ENCODE measurements at regions not wholly inside any gene's neighbourhood (a gene's known extent, or its start where the extent isn't known, plus 50 kb on each side); places are given as distances from the start of the nearest gene placed in this dataset.

DNA sequence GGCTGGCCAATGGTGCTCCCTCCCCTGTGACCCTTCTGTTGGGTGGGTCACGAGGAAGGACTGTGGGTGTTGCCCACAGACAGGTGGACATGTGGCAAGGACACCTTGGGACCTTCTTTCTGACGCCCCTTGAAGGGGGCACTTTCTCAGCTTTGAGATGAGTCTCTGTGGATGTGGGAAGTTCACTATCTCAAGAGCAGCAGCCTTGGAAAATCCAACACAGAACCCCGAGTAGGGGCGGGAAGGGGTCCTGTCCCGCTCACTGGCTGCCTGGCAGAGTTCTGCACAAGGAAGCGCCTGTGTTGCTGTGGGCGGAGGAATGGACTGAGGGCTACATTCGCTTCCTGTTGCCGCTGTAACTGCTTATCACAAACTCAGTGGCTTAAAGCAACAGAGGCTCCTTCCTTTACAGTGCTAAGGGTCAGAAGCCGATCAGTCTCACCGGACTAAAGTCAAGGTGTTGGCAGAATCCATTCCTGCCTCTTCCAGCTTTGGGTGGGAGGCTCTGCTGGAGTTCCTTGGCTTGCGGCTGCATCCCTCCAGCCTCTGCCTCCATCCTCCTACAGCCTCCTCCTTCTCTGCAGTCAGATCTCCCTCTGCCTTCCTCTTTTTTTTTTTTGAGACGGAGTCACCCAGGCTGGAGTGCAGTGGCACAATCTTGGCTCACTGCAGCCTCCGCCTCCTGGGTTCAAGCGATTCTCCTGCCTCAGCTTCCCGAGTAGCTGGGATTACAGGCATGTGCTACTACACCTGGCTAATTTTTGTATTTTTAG is 305.2 kb downstream of the SEC14L1 start (continued):
- TF ChIP-seq, protein P1, sequence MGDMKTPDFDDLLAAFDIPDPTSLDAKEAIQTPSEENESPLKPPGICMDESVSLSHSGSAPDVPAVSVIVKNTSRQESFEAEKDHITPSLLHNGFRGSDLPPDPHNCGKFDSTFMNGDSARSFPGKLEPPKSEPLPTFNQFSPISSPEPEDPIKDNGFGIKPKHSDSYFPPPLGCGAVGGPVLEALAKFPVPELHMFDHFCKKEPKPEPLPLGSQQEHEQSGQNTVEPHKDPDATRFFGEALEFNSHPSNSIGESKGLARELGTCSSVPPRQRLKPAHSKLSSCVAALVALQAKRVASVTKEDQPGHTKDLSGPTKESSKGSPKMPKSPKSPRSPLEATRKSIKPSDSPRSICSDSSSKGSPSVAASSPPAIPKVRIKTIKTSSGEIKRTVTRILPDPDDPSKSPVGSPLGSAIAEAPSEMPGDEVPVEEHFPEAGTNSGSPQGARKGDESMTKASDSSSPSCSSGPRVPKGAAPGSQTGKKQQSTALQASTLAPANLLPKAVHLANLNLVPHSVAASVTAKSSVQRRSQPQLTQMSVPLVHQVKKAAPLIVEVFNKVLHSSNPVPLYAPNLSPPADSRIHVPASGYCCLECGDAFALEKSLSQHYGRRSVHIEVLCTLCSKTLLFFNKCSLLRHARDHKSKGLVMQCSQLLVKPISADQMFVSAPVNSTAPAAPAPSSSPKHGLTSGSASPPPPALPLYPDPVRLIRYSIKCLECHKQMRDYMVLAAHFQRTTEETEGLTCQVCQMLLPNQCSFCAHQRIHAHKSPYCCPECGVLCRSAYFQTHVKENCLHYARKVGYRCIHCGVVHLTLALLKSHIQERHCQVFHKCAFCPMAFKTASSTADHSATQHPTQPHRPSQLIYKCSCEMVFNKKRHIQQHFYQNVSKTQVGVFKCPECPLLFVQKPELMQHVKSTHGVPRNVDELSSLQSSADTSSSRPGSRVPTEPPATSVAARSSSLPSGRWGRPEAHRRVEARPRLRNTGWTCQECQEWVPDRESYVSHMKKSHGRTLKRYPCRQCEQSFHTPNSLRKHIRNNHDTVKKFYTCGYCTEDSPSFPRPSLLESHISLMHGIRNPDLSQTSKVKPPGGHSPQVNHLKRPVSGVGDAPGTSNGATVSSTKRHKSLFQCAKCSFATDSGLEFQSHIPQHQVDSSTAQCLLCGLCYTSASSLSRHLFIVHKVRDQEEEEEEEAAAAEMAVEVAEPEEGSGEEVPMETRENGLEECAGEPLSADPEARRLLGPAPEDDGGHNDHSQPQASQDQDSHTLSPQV (IDR thresholded peaks at IDR 0.05), result peak; percentile 43; the same call in 1 of the 2 replicates
- TF ChIP-seq PCBP1 (IDR thresholded peaks at IDR 0.05; ENCODE audit: low read depth, low read length, poor library complexity, severe bottlenecking), result no peak
- TF ChIP-seq ZNF175 (CRISPR knock-in tag; IDR thresholded peaks at IDR 0.05; ENCODE audit: low read depth), result no peak
- no peak for TF ChIP-seq ZNF41 (CRISPR knock-in tag; conservative IDR thresholded peaks at IDR 0.05)
- no peak for TF ChIP-seq JUND (IDR thresholded peaks at IDR 0.05; ENCODE audit: borderline replicate concordance, low read depth, low read length)
- TF ChIP-seq JUND (tag; IDR thresholded peaks at IDR 0.05; ENCODE audit: borderline replicate concordance, low read depth, low read length), result no peak
- TF ChIP-seq SETDB1 (IDR thresholded peaks at IDR 0.05; ENCODE audit: low read length), result no peak
- TF ChIP-seq HDGF (IDR thresholded peaks at IDR 0.05), result 0 out of 2 replicates have a peak, but pooled peaks have one; percentile 31
- no peak for TF ChIP-seq TBP (optimal IDR thresholded peaks at IDR 0.05; ENCODE audit: low read depth, low read length)
- no peak for TF ChIP-seq U2AF2 (optimal IDR thresholded peaks at IDR 0.05; ENCODE audit: low read depth, low read length)
- TF ChIP-seq ZNF780A (CRISPR knock-in tag; IDR thresholded peaks at IDR 0.05), result no peak
- TF ChIP-seq TBL1XR1 (IDR thresholded peaks at IDR 0.05; ENCODE audit: low read length in 2 of 2), result no peak
- TF ChIP-seq HCFC1 (IDR thresholded peaks at IDR 0.05; ENCODE audit: low read depth, low read length), result no peak
